PC-9 (cell line): ENCODE measurements at regions not wholly inside any gene's neighbourhood (a gene's known extent, or its start where the extent isn't known, plus 50 kb on each side); places are given as distances from the start of the nearest gene placed in this dataset.

Source experiments
- BruUV-seq: library from RNA; stranded (reverse); fragments of 400-500 nt; replicated peaks from 2 replicates; lab custom pipeline; 2021; lab: Mats Ljungman, UMichigan
- CTCF ChIA-PET: fragments of 300-600 bp; sonication (Branson Sonifier 250); formaldehyde crosslinking; loops from one replicate; lab custom pipeline; 2022; ENCODE audit warnings: antibody characterized with exemption; lab: Charles Lee
- POLR2A ChIA-PET: fragments of 300-600 bp; sonication (Branson Sonifier 250); formaldehyde crosslinking; loops from one replicate; lab custom pipeline; 2022; ENCODE audit warnings: antibody characterized with exemption; ENCODE audit not compliant: unreplicated experiment; lab: Charles Lee
- DNase-seq, 2 experiments: peaks; one replicate each; pipeline versions ENCODE4 v3.0.0 to v3.0.0-alpha.2; 2015 to 2022; ENCODE audit warnings: mixed read lengths in 1 of 2
- H2AFZ ChIP-seq: fragments of 200-600 bp; sonication (generic); 2 replicates; pipeline ENCODE4 v1.8.1; 2017; ENCODE audit warnings: antibody characterized with exemption
- H3F3A ChIP-seq: fragments of 200-600 bp; sonication (generic); 2 replicates; pipeline ENCODE4 v1.8.1; 2017; ENCODE audit warnings: antibody characterized with exemption, mild to moderate bottlenecking, low read depth; ENCODE audit not compliant: insufficient read depth
- H3K27ac ChIP-seq: fragments of 200-600 bp; sonication (generic); 2 replicates; pipeline ENCODE4 v1.6.1; 2016; ENCODE audit warnings: mixed run types
- H3K27me3 ChIP-seq: fragments of 200-600 bp; sonication (generic); 2 replicates; pipeline ENCODE4 v1.6.1; 2016; ENCODE audit warnings: low read depth, mixed run types; ENCODE audit not compliant: insufficient read depth
- H3K36me3 ChIP-seq: fragments of 200-600 bp; sonication (generic); 2 replicates; pipeline ENCODE4 v1.6.1; 2016; ENCODE audit warnings: low read depth, mixed run types
- H3K4me1 ChIP-seq: fragments of 200-600 bp; sonication (generic); replicated peaks from 2 replicates; pipeline ENCODE4 v1.6.1; 2016; ENCODE audit warnings: mixed run types; ENCODE audit not compliant: insufficient read depth
- H3K4me2 ChIP-seq: fragments of 200-600 bp; sonication (generic); 2 replicates; pipeline ENCODE4 v1.6.1; 2017; ENCODE audit warnings: mixed run types
- H3K4me3 ChIP-seq: fragments of 200-600 bp; sonication (generic); 2 replicates; pipeline ENCODE4 v1.6.1; 2016; ENCODE audit warnings: mixed run types
- H3K79me2 ChIP-seq: fragments of 200-600 bp; sonication (generic); 2 replicates; pipeline ENCODE4 v1.6.1; 2017; ENCODE audit warnings: low read depth, mixed run types
- H3K9me2 ChIP-seq: fragments of 200-600 bp; sonication (generic); 2 replicates; pipeline ENCODE4 v1.8.1; 2017; ENCODE audit warnings: mild to moderate bottlenecking; ENCODE audit not compliant: insufficient read depth
- H3K9me3 ChIP-seq: fragments of 200-600 bp; sonication (generic); 2 replicates; pipeline ENCODE4 v1.8.1; 2016; ENCODE audit warnings: low read depth; ENCODE audit not compliant: insufficient read depth
- H4K20me1 ChIP-seq: fragments of 200-600 bp; sonication (generic); 2 replicates; pipeline ENCODE4 v1.8.1; 2017; ENCODE audit not compliant: insufficient read depth
- CTCF ChIP-seq: fragments of 200-600 bp; sonication (generic); conservative IDR thresholded peaks from 2 replicates; pipeline ENCODE4 v1.6.1; 2017; ENCODE audit warnings: mixed run types, antibody characterized with exemption, mild to moderate bottlenecking, moderate library complexity
- EZH2 ChIP-seq: fragments of 200-600 bp; sonication (generic); IDR thresholded peaks from 2 replicates; pipeline ENCODE4 v1.8.0; 2017; ENCODE audit warnings: antibody characterized with exemption, low read depth
- intact Hi-C: fragments of 100-400 bp; cut with micrococcal nuclease; formaldehyde crosslinking; loops from one replicate; pipeline ENCODE4 v1.10.0; 2022; ENCODE audit not compliant: unreplicated experiment

- no peak overlapping the region for H3K4me2 ChIP-seq
- intact Hi-C loops: no loop called here
- H3K36me3 ChIP-seq: no peaks in the 10 kb centered on the region
- BruUV-seq: no TSS peak
- no peak overlapping the region for H2AFZ ChIP-seq
- no peak for DNase-seq
- no peaks in the 10 kb centered on the region for H3K9me3 ChIP-seq
- H3F3A ChIP-seq: no peaks in the 10 kb centered on the region
- no peaks in the 10 kb centered on the region for H4K20me1 ChIP-seq
- POLR2A ChIA-PET: no interaction called here
- H3K9me2 ChIP-seq: no peaks in the 10 kb centered on the region; the same call in none of the 2 replicates
- H3K27me3 ChIP-seq: no peaks in the 10 kb centered on the region
- no peaks in the 10 kb centered on the region for H3K4me1 ChIP-seq
- CTCF ChIA-PET: no interaction called here
- TF ChIP-seq EZH2: no peak
- no peak for TF ChIP-seq CTCF
- H3K79me2 ChIP-seq: no peaks in the 10 kb centered on the region
- H3K4me3 ChIP-seq: no peak overlapping the region
- H3K27ac ChIP-seq: no peak overlapping the region
These were observed 575.2 kb upstream of the ZNF462 start for GRCh38 chr9:106287731-106288130.

- H3K4me3 ChIP-seq: no peak overlapping the region
- no peak for TF ChIP-seq CTCF
- no peak for TF ChIP-seq EZH2
- no peaks in the 10 kb centered on the region for H3K9me3 ChIP-seq
- no TSS peak for BruUV-seq
- no peaks in the 10 kb centered on the region for H3K36me3 ChIP-seq
- H4K20me1 ChIP-seq: no peaks in the 10 kb centered on the region
- DNase-seq: no peak
- no peak overlapping the region for H3K4me2 ChIP-seq
- no peaks in the 10 kb centered on the region for H3K79me2 ChIP-seq
- no peaks in the 10 kb centered on the region; the same call in none of the 2 replicates for H3K9me2 ChIP-seq
- H3K27me3 ChIP-seq: no peaks in the 10 kb centered on the region
- CTCF ChIA-PET: no interaction called here
- no peak overlapping the region for H3K27ac ChIP-seq
- H3F3A ChIP-seq: no peaks in the 10 kb centered on the region
- intact Hi-C loops: no loop called here
- POLR2A ChIA-PET: no interaction called here
- H3K4me1 ChIP-seq: no peaks in the 10 kb centered on the region
- no peak overlapping the region for H2AFZ ChIP-seq
These were observed 574.3 kb upstream of the ZNF462 start for GRCh38 chr9:106288689-106289088.

- H3K79me2 ChIP-seq: no peaks in the 10 kb centered on the region
- DNase-seq: no peak
- no peaks in the 10 kb centered on the region for H3K9me3 ChIP-seq
- no peaks in the 10 kb centered on the region for H3K27me3 ChIP-seq
- no peaks in the 10 kb centered on the region for H3F3A ChIP-seq
- H3K9me2 ChIP-seq: no peaks in the 10 kb centered on the region; the same call in 1 of the 2 replicates
- H3K4me2 ChIP-seq: no peak overlapping the region
- no peaks in the 10 kb centered on the region for H3K36me3 ChIP-seq
- no peak overlapping the region for H3K4me3 ChIP-seq
- intact Hi-C loops: no loop called here
- H4K20me1 ChIP-seq: no peaks in the 10 kb centered on the region
- H3K27ac ChIP-seq: no peak overlapping the region
- ChIA-PET CTCF (no interaction called here), POLR2A (no interaction called here)
- H2AFZ ChIP-seq: no peak overlapping the region
- TF ChIP-seq EZH2 (no peak), CTCF (no peak)
- BruUV-seq: no TSS peak
- no peaks in the 10 kb centered on the region for H3K4me1 ChIP-seq
These were observed 571.2 kb upstream of the ZNF462 start for GRCh38 chr9:106291786-106292185.
